GM21528 (cell line): ENCODE measurements at regions not wholly inside any gene's neighbourhood (a gene's known extent, or its start where the extent isn't known, plus 50 kb on each side); places are given as distances from the start of the nearest gene placed in this dataset.
"Not testable (repeated sequence)": the region's sequence is repeated elsewhere in the genome, so short reads cannot be mapped to it uniquely, and the experiment has no call there.

Experiments
- ATAC-seq: cut with Tn5 transposase; IDR thresholded peaks from one replicate; pipeline ENCODE4 v1.9.1; 2021; ENCODE audit warnings: mild to moderate bottlenecking, moderate library complexity; ENCODE audit not compliant: unreplicated experiment, low FRiP score

GRCh38 chrX:3896755-3897154 lies 183.3 kb upstream of the PRKX start:
- ATAC-seq, result not testable (repeated sequence)

DNA sequence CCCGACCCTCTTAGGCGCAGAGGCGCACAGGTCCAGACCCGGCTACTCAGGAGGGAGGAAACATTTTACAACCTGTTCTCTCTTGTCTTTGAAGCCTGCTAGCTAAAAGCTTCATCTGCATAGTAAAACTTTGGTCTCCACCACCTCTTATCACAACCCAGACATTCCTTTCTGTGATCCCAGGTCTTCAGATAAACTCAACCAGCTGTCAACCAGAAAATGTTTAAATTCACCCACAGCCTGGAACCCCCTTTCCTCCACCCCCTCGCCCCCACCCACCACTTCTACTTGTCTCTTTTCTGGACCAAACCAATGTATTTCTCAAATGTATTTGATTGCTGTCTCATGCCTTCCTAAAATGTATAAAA lies 169.1 kb upstream of the PRKX start:
- not testable (repeated sequence) for ATAC-seq

- ATAC-seq, result peak; percentile 97
These were observed 168.6 kb upstream of the PRKX start for GRCh38 chrX:3881898-3882552.

DNA sequence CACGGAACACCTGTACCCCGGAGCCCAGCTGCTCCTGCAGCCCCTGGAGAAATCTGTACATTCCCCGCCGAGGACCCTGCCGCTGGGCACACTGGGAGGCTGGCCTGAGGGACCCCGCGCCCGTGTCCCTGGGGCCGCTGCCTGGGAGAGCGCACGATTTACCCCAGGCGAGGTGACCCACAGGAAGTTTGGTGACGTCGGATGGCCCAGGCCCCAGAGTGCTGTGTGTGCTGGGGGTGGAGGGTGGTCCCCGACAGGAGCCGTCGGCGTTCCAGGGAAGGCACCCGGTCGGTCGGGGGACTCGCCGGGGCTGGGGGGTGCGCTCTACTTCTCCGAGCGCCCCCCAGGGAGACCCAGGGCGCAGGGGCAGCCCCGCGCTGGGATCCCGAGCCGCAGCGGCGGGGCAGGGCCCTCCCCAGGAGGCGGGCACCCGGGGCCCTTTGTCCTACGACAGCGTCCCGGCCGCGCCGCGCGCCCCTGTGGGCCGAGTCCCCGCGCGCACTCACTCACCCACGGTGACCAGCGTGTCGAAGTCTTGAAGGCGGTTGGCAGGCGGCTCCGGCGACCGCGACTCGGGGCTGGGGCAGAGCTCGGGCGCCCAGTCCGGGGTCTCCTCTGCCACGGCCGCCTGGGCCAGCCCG lies 167.9 kb upstream of the PRKX start:
- ATAC-seq, result peak; percentile 69

DNA sequence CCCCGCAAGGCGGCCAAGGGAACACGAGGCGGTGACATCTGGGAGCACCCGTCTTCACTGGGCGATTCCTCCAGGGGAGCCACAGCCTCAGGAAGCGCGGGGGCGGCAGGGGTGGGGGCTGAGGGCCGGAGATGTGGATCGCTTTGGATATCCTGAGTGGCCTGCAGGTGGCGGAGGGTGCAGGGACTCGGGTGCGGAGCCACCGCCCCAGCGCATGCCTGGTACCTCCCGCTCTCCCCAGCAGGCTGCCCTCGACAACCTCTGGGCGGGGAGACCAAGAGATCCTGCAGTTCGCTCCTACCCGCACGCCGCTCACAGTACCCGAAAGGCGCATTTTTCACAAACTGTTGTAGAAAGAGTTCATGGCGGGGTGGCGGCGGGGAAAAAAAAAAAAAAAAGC lies 162.9 kb upstream of the PRKX start:
- ATAC-seq, result not testable (repeated sequence)

- ATAC-seq, result not testable (repeated sequence)
These were observed 162.2 kb upstream of the PRKX start for GRCh38 chrX:3875638-3876037.

DNA sequence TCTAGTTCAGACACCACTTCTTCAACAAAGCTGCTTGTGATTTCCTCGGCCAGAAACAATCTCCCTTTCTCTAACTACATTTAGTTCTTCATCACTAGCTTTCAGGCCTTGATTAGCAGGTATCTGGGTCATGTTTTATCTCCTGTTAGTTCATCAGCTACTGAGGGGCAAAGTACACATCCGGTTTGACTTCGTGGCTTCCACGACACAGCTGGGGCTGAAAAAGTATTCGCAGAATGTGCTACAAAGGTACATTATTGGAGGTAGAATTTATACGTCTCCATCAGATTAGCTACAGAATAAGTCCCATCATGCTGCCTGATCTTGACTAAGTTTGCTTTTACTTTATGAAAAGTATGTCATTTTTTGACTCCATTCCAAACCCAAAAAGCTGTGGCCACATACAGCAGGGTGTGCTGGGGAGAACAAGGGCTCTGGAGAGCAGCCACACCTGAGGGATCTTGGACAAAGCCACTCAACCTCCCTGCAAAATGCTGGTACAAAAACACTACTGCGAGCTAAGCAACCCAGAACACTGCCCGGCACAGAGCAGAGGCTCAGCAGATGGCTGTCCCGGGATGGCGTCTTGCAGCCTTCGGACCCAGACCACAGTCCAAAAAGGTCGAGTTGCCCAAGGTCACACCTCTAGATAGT lies 158.9 kb upstream of the PRKX start:
- ATAC-seq, result not testable (repeated sequence)

DNA sequence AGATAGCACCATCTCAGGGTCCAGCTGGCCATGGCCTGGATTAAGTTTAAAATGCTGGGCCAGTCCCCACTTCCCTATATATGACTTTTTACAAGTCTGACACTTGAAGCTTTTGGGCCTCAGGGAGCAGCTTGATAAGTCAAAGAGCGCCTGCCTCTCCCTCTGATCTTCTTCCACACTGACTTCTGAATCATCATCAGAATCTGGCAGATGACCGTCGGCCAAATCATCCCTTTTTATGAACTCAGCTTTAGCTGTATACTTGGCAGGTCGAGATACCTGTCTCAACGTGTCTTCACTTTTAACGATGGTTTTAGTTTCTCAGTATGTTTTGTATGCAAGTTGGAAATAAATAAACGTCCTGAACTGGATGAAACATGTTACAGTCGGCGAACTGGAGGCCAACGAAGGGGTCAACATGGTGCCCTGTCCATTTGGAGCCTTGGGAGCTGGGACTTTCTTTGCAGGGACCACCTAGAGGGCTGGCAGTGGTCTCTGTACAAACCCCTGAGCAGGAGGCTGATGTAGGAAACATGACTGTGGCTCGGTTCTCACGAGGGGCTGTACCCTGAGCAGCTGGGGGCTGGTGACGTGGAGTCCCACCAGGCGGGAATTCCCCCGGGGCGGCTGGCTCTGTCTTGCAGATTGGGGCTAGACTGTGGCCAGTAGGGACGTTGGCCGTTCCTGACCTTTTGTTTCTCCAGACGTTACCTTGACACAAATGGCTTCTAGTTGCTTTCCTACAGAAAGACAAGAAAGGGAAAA lies 153.8 kb upstream of the PRKX start:
- not testable (repeated sequence) for ATAC-seq

DNA sequence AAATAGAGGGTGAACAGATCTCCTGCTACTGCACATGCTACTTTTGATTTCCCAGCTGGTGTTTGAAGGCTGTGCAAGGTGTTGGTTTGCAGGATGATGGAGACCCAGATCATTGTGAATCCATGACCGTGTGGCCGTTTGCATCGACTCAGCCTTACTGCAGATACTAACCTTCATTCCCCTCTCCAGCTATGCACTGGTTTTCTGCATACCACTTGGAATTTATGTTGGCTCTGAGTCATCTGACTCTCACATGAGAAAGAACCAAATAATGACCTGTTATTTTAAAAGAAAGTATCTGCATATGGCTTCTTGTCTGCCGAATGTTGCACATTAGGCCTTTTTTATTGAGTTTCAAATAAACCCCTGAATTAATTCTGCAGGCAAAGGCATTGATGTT lies 144.9 kb upstream of the PRKX start:
- not testable (repeated sequence) for ATAC-seq

GRCh38 chrX:3843522-3844145 lies 130.2 kb upstream of the PRKX start:
- peak; percentile 96 for ATAC-seq

- ATAC-seq, result peak; percentile 62
These were observed 129.5 kb upstream of the PRKX start for GRCh38 chrX:3842822-3843521.

DNA sequence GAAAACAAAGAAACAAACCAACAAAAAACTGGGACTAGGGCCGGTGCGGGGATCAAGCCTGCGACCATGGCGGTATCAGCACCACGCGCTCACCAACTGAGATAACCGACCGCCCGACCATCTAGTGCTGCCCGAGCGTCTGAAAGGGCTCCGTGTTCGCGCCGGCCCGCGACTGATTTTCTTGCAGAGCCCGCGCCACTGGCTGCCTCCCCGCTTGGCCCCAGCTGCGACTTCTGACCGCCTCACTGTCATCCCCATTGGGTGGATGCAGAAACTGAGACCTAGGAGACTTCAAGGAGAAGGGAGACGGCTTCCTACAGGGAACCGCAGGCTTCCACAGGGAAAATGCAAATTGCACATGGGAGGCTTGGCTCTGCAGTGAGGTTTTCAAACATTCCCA lies 125.3 kb upstream of the PRKX start:
- not testable (repeated sequence) for ATAC-seq

DNA sequence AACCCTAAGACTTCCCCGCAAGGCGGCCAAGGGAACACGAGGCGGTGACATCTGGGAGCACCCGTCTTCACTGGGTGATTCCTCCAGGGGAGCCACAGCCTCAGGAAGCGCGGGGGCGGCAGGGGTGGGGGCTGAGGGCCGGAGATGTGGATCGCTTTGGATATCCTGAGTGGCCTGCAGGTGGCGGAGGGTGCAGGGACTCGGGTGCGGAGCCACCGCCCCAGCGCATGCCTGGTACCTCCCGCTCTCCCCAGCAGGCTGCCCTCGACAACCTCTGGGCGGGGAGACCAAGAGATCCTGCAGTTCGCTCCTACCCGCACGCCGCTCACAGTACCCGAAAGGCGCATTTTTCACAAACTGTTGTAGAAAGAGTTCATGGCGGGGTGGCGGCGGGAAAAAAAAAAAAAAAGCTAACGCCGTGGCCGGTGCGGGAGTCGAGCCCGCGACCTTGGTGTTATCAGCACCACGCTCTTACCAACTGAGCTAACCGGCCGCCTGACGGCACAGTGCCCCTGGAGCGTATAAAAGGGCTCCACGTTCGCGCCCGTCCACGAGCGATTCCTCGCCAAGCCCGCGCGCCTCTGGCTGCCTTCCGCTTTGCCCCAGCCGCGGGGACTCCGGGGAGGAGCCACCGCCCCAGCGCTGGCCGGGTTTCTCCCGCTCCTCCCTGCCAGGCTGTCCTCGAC lies 124.7 kb upstream of the PRKX start:
- not testable (repeated sequence) for ATAC-seq

GRCh38 chrX:3837211-3837610 lies 123.8 kb upstream of the PRKX start:
- not testable (repeated sequence) for ATAC-seq

GRCh38 chrX:3833761-3834542 lies 120.5 kb upstream of the PRKX start:
- not testable (repeated sequence) for ATAC-seq

- not testable (repeated sequence) for ATAC-seq
These were observed 116.6 kb upstream of the PRKX start for GRCh38 chrX:3830020-3830419.

DNA sequence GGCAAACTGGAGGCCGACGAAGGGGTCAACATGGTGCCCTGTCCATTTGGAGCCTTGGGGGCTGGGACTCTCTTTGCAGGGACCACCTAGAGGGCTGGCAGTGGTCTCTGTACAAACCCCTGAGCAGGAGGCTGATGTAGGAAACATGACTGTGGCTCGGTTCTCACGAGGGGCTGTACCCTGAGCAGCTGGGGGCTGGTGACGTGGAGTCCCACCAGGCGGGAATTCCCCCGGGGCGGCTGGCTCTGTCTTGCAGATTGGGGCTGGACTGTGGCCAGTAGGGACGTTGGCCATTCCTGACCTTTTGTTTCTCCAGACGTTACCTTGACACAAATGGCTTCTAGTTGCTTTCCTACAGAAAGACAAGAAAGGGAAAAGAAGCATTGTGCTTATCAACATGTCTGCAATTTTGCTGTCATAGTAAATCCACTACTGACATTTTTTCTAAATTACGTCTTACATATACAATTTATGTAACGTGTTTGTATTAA lies 115.6 kb upstream of the PRKX start:
- ATAC-seq, result not testable (repeated sequence)

DNA sequence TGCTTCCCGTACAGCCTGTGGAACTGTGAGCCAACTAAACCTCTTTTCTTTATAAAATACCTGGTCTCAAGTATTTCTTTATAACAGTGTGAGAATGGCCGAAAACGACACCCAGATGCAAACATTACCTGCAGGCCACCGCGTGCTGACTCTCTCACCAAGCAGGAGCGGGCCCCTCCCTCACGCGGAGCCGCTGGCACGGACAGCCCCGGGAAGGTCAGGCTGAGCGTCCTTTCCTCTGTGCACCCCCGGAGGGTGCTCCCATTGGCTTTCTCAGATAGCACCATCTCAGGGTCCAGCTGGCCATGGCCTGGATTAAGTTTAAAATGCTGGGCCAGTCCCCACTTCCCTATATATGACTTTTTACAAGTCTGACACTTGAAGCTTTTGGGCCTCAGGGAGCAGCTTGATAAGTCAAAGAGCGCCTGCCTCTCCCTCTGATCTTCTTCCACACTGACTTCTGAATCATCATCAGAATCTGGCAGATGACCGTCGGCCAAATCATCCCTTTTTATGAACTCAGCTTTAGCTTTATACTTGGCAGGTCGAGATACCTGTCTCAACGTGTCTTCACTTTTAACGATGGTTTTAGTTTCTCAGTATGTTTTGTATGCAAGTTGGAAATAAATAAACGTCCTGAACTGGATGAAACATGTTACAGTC lies 115.1 kb upstream of the PRKX start:
- not testable (repeated sequence) for ATAC-seq
